Neural cell (in vitro differentiated cells): ENCODE measurements at regions not wholly inside any gene's neighbourhood (a gene's known extent, or its start where the extent isn't known, plus 50 kb on each side); places are given as distances from the start of the nearest gene placed in this dataset.

Source experiments
- CTCF ChIP-seq: fragments of 450-650 bp; IDR thresholded peaks from 2 replicates; pipeline ENCODE4 v1.5.1; 2014; ENCODE audit warnings: antibody characterized with exemption, mild to moderate bottlenecking, moderate library complexity; ENCODE audit not compliant: poor library complexity, severe bottlenecking
- EZH2 ChIP-seq: fragments of 200-600, 300-800 bp; shearing (Covaris generic), sonication (generic); IDR thresholded peaks from 2 replicates; pipeline ENCODE4 v1.6.1; 2014; ENCODE audit warnings: antibody characterized with exemption, low read length, borderline replicate concordance, mild to moderate bottlenecking; ENCODE audit not compliant: insufficient read depth, poor library complexity, severe bottlenecking
- MXI1 ChIP-seq: fragments of 450-650 bp; conservative IDR thresholded peaks from 2 replicates; pipeline ENCODE4 v1.6.1; 2014; ENCODE audit warnings: antibody characterized with exemption, mild to moderate bottlenecking; ENCODE audit not compliant: poor library complexity, severe bottlenecking
- POLR2AphosphoS5 ChIP-seq: IDR thresholded peaks from 2 replicates; pipeline ENCODE4 v1.6.1; 2012
- RAD21 ChIP-seq: fragments of 450-650 bp; conservative IDR thresholded peaks from 2 replicates; pipeline ENCODE4 v1.6.1; 2014; ENCODE audit warnings: antibody characterized with exemption, mild to moderate bottlenecking, moderate library complexity
- REST ChIP-seq: IDR thresholded peaks from 2 replicates; pipeline ENCODE4 v1.6.1; 2012; ENCODE audit warnings: borderline replicate concordance

- TF ChIP-seq CTCF (no peak), EZH2 (no peak), POLR2AphosphoS5 (no peak), REST (no peak), RAD21 (no peak), MXI1 (no peak)
Observed at GRCh38 chr22:47610281-47610680, 847.8 kb downstream of the TBC1D22A start.
